ENCODE measurements at regions not wholly inside any gene's neighbourhood (a gene's known extent, or its start where the extent isn't known, plus 50 kb on each side); places are given as distances from the start of the nearest gene placed in this dataset.
A peak's percentile ranks its signal among the peaks of the same experiment; 100 is the strongest.

GRCh38 chr6:105884426-105884825 lies 201.7 kb upstream of the PRDM1 start:
- H3K9me3 ChIP-seq = no peaks in the 10 kb centered on the region

GRCh38 chr6:105884011-105884410 lies 202.1 kb upstream of the PRDM1 start:
- no peaks in the 10 kb centered on the region for H3K27me3 ChIP-seq (ENCODE audit: low read depth)
- no peak for DNase-seq
- H3K4me1 ChIP-seq = no peaks in the 10 kb centered on the region
- no peak for ATAC-seq
- no peaks in the 10 kb centered on the region for H3K9me3 ChIP-seq
- no peaks in the 10 kb centered on the region for H3K36me3 ChIP-seq
- intact Hi-C loops (cut with DNase I) = no loop called here
- TF ChIP-seq CTCF (IDR thresholded peaks at IDR 0.05) = no peak
- H3K27ac ChIP-seq = no peak overlapping the region
- no peak overlapping the region for H3K4me3 ChIP-seq

More at GRCh38 chr6:105884426-105884825, 201.7 kb upstream of the PRDM1 start:
- Histone ChIP-seq H3K27me3 (ENCODE audit: low read depth) (no peaks in the 10 kb centered on the region), H3K4me1 (no peaks in the 10 kb centered on the region), H3K4me3 (no peak overlapping the region), H3K27ac (no peak overlapping the region), H3K36me3 (no peaks in the 10 kb centered on the region)
- no peak for TF ChIP-seq CTCF (IDR thresholded peaks at IDR 0.05)
- intact Hi-C loops (cut with DNase I) = no loop called here
- DNase-seq = no peak
- peak in 1 of 2 donors; percentile 28 for ATAC-seq

- no peaks in the 10 kb centered on the region for H3K27me3 ChIP-seq (ENCODE audit: low read depth)
- no peak overlapping the region for H3K4me3 ChIP-seq
- TF ChIP-seq CTCF (IDR thresholded peaks at IDR 0.05) = no peak
- H3K27ac ChIP-seq = no peak overlapping the region
- no peak for DNase-seq
- ATAC-seq = no peak
- H3K9me3 ChIP-seq = no peaks in the 10 kb centered on the region
- H3K4me1 ChIP-seq = no peaks in the 10 kb centered on the region
- H3K36me3 ChIP-seq = no peaks in the 10 kb centered on the region
- intact Hi-C loops (cut with DNase I) = no loop called here
Measured at GRCh38 chr6:105882828-105883227, 203.3 kb upstream of the PRDM1 start.

- intact Hi-C loops (cut with DNase I) = no loop called here
- H3K27me3 ChIP-seq (ENCODE audit: low read depth) = no peaks in the 10 kb centered on the region
- ATAC-seq (no peak), DNase-seq (no peak)
- H3K9me3 ChIP-seq = no peaks in the 10 kb centered on the region
- no peak for TF ChIP-seq CTCF (IDR thresholded peaks at IDR 0.05)
- H3K4me3 ChIP-seq = no peak overlapping the region
- H3K4me1 ChIP-seq = no peaks in the 10 kb centered on the region
- H3K36me3 ChIP-seq = no peaks in the 10 kb centered on the region
- no peak overlapping the region for H3K27ac ChIP-seq
Measured at GRCh38 chr6:105882121-105882803, 203.9 kb upstream of the PRDM1 start.

DNA sequence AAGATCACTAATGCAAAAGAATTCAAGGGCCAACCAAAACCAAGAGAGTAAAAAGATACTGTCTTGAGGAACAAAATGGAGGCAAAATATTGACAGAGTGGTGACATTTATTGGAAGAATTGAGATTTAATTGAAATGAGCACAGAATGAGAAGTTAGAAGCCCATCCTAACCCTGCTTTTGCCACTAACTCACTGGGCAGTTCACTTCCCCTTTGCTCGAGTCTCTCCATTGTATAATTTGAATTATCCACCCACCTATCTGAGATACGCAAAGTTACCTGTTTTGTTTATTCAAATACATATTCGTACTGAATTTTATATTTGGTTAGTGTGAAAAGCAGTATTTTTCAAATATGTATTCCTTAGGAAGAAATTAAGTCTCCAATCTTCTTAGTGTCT lies 204.5 kb upstream of the PRDM1 start:
- Histone ChIP-seq H3K9me3 (no peaks in the 10 kb centered on the region), H3K4me1 (no peaks in the 10 kb centered on the region), H3K27ac (no peak overlapping the region), H3K27me3 (ENCODE audit: low read depth) (no peaks in the 10 kb centered on the region), H3K4me3 (no peak overlapping the region), H3K36me3 (no peaks in the 10 kb centered on the region)
- no peak for TF ChIP-seq CTCF (IDR thresholded peaks at IDR 0.05)
- intact Hi-C loops (cut with DNase I) = no loop called here
- DNase-seq = no peak
- ATAC-seq = no peak

Data from lower lobe of right lung (tissue), 2 donors.